ENCODE measurements at regions not wholly inside any gene's neighbourhood (a gene's known extent, or its start where the extent isn't known, plus 50 kb on each side); places are given as distances from the start of the nearest gene placed in this dataset.
"Not testable (repeated sequence)": the region's sequence is repeated elsewhere in the genome, so short reads cannot be mapped to it uniquely, and the experiment has no call there.

GRCh38 chr13:61358599-61358998 is 57.0 kb downstream of the PCDH20 start:
- no peak for DNase-seq

GRCh38 chr13:61350341-61350740 is 65.3 kb downstream of the PCDH20 start:
- no peak for DNase-seq

GRCh38 chr13:61339054-61339621 is 76.5 kb downstream of the PCDH20 start:
- DNase-seq, result no peak

DNA sequence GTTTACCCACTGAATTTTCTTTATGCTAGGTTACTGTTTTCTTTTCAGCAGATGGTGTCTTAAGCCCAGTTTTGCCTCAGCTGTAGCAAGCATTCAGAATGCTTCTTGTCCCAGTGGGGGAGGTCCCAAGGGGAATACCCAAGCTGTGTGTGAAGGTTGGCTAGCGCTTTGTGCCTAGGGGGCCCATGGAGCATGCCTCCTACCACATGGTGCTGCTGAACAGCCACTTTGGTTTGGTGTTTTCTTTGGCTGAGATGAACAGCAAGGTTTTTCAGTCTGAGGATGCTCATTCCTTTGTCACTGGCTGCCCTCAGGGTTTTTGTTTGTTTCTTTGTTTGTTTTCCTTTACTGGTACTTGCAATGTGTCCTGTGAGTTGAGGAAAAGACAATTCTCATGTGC is 99.0 kb downstream of the PCDH20 start:
- DNase-seq, result no peak

GRCh38 chr13:61294467-61295191 is 121.0 kb downstream of the PCDH20 start:
- no peak for DNase-seq

- peak; percentile 36 for DNase-seq
Measured at GRCh38 chr13:61286148-61286745, 129.4 kb downstream of the PCDH20 start.

- no peak for DNase-seq
Measured at GRCh38 chr13:61277586-61278276, 137.9 kb downstream of the PCDH20 start.

DNA sequence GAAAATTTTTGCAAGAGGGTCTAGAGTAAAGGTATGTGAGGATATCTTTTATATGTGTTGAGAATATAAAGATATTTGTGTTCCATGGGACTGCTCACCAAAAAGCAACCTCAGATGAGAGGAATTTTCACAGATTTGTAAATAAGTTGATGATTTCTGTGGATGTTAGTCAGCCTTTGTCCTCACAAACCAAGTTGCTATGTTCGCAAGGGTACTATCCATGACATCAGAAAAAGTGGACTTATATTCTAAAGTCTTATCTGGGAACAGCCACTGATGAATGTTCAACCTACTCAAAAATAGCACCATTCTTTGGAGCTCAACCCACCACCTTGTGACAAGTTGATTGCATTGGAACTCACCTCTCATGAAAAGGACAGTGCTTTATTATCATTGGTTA is 138.6 kb downstream of the PCDH20 start:
- DNase-seq, result no peak

DNA sequence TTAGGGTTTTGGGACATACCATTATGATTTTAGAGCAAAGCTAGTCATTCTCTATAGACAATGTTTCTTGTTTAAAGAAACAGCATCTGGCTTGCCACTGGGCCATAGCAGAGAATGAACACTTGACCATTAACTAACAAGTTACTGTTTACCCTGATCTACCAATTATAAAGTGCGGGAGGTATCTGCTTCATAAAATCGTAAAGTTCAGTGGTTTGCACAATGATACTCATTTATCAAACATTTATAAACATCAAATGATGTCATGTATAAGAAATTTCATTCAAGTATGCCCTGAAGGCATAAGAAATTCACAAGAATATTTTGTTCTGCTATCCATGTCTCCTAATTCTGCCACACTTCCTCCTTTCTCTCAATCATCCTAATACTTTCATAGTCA is 139.2 kb downstream of the PCDH20 start:
- no peak for DNase-seq

DNA sequence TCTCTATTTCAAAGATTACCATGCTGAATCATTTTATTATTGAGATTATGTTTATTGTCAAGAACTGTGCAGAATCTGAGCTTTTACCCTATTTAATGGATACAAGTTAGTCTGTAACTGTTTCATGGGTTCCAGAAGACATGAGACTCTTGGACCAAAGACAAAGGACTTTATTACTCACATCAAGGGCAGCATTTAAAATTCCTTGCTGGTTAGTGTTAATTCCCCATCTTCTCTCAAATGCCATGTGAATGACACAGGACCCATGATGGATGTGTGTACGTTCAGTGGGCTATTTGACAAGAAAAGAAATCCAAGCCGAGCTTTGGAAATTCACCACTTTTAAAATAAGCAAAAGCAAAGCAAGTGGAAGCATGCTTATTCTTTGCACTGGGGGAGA is 139.9 kb downstream of the PCDH20 start:
- no peak for DNase-seq

DNA sequence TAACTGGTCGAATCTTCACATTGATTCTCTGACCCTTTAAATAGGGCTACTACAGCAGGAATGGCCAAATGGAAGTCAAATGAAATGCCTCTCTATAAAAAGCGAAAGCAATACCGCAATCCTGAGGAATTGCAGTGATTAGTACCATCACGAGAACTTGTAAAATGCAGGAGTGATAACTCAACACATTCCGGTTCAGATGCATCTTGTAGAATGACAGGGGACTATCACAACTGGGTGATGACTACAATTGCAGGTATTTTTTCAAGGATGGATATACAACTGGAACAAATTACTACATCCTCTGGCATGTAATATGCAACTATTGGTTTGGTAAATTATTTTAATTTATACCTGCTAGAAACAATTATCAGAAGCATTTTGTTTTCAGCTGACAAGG is 140.4 kb downstream of the PCDH20 start:
- no peak for DNase-seq

- DNase-seq, result not testable (repeated sequence)
Measured at GRCh38 chr13:61266896-61267295, 148.8 kb downstream of the PCDH20 start.

DNA sequence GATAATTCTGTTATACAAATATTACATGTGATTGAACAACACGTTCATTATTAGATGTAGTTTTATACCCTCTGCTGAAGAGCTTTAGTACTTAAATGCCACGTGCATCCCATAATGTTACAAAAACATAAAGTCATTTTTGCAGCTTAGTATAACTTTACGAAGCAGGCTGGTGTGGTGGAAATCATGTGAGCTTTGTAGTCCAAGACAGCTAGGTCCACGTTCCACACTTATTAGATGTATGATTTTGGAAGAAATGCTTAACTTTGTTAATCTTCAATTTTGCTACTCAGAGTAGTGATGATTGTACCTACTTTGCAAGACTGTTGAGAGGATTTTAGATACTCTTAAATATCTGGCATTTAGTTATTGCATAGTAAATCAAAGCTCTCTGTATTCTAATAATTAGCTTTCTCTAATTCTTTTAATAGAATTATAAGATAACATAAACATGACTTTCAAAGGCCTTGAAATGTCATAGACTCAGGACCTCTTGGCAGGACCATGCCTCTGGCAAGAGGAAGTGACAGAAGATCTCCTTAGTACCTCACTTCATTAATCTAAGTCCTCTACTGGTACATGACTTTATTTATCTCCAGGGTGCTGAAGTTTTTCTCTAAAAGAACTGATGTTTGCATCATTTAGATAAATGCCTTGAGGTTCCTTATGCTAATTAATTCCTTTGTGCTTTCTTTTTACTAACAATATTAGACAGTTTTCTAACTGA is 153.7 kb downstream of the PCDH20 start:
- DNase-seq, result no peak

GRCh38 chr13:61258185-61258584 is 157.5 kb downstream of the PCDH20 start:
- DNase-seq, result no peak

DNA sequence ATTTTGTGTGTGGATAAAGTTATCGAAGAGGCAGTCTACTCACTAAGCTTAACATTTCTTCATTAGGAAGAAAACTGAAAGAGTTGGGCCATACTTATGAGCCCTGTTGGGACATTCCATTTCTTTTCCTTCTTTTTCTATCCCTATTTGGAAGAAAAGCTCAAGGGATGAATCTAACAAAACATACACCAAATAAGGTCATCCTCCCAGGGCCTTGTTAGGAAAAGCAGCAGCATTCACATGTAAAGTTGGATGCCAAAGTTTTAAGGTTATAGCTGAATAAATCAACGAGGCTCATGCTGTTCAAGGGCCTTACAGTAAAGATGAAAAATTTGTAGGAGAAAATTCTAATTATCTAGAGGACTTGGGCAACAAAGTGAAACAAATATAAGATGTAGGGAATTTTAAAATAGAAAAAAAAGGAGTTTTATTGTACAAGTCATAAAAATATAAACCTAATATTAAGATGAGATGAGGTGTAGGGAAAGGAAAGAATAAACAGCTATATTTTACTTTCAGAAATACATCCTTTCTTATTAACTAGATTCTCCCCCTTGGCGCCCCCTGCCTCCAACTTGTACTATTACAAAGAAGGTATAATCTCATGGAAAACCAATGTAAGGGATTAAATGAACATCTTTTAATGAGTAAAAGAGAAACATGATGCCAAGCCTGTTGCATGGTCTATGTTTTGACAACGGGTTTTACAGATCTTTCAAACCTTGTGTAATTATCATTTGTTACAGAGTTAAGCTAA is 160.4 kb downstream of the PCDH20 start:
- DNase-seq, result peak; percentile 49

GRCh38 chr13:61253105-61253877 is 162.4 kb downstream of the PCDH20 start:
- DNase-seq, result no peak

DNA sequence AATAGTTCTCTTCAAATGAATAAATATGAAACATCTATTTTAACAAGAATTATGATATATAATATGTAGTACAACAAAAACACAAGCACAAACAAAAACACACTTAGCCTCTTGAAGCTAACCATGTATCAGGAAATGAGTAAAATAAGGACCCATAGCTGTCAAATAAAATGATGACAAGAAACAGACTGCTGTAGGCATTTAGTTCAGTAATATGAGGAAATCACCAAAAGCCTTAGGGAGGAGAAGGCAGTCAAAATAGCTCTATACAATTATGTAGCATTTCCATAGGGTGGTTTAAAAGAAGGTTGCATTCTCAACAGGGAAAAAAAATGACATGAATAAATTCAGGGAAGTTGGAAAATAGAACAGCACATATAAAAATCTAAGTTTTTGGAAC is 163.4 kb downstream of the PCDH20 start:
- no peak for DNase-seq

DNA sequence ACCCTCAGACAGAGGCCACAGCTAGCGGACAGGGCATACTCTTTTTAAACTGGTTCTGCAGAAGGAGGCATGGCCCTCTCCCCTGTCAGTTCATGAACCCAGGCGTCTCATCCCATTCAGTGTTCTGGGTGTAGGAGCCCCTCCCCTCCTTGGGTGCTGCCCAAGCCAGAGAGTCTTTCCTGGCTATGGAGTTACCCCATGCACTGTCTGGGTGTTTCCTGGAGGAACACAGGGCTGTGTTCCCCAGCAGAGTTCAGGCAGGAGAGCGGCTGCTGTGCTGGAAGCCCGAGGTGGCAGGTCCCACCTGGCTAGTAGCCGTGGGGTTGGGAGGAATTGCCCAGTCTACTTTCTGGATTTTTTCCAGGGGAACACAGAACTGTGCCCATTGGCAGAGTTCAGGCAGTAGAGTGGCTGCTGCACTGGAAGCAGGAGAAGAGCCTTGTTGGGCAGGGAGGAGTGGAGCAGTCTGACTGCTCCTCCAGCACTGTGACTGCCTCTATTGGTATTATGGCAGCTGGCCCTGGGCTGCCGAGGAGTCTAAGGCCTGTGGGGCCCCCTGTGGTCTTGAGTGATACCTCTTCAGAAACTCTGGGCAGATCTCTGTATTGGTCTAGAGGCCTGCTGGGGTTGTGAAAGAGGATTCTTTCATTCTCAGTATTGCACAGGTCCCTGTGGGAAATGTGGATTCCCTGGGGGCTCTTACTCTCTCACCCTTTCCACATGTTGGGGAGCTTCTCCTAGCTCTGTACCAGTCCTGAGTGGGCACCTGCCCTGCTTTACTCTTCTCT is 168.3 kb downstream of the PCDH20 start:
- DNase-seq, result no peak

DNA sequence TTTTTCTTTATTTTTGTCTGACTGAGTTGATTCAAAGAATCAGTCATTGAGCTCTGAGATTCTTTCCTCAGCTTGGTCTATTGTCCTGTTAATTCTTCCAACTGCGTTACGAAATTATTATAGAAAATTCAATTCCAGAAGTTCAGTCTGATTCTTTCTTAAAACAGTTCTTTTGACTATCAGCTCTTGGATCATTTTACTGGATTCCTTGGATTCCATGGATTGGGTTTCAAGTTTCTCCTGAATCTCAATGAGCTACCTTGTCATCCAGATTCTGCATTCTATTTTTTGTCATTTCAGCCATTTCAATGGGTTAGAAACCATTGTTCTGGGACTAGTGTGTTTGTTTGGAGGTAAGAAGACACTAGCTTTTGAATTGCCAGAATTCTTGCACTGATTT is 169.3 kb downstream of the PCDH20 start:
- no peak for DNase-seq

GRCh38 chr13:61215601-61216000 is 200.0 kb downstream of the PCDH20 start:
- DNase-seq, result no peak

DNA sequence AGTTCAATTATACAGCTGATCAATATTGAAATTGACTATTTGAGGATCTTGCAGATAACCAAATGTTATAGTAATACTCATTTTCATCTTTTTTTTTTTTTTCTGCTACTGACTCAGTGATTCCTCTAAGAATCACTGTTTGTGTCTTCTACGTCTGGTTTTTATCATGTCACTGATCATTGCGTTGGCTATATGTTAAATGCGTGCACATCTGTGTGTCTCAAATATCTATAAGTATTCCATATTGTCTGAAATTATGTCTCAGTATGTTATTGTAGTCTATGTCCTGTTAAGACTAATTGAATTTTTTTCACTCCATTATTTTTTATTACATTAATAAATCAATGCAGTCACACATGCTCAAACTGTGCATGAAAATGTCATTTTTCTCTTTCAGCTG is 200.5 kb downstream of the PCDH20 start:
- no peak for DNase-seq

All from hematopoietic multipotent progenitor cell treated with erythropoietin and hydrocortisone succinate and interleukin-3 and kit ligand, for 4 days (in vitro differentiated cells).